ENCODE measurements at regions not wholly inside any gene's neighbourhood (a gene's known extent, or its start where the extent isn't known, plus 50 kb on each side); places are given as distances from the start of the nearest gene placed in this dataset.

DNA sequence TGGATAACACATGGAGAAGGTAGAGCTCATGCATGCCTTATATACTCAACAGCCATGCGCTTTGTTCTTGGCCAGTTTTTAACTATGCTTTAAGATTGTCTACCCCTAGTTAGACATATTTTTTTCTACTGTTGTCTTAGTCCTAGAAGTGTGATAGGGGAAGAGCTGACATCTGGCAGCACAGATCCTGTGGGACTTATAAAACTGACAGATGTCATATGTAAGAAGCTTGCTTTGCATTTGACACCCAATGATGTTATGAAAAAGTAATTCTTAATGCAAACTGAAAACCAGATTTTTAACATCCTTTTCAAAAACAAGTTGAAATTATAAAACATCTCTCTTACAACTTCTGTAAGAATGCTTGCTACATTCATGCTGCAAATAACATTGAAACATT, 715.9 kb upstream of the LRRN3 start:
- DNase-seq (ENCODE audit: low read depth): no peak
- TF ChIP-seq, protein P1, sequence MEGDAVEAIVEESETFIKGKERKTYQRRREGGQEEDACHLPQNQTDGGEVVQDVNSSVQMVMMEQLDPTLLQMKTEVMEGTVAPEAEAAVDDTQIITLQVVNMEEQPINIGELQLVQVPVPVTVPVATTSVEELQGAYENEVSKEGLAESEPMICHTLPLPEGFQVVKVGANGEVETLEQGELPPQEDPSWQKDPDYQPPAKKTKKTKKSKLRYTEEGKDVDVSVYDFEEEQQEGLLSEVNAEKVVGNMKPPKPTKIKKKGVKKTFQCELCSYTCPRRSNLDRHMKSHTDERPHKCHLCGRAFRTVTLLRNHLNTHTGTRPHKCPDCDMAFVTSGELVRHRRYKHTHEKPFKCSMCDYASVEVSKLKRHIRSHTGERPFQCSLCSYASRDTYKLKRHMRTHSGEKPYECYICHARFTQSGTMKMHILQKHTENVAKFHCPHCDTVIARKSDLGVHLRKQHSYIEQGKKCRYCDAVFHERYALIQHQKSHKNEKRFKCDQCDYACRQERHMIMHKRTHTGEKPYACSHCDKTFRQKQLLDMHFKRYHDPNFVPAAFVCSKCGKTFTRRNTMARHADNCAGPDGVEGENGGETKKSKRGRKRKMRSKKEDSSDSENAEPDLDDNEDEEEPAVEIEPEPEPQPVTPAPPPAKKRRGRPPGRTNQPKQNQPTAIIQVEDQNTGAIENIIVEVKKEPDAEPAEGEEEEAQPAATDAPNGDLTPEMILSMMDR (IDR thresholded peaks at IDR 0.05; ENCODE audit: control insufficient read depth, extremely low read depth, insufficient read depth): no peak
- no peak overlapping the region for H3K4me3 ChIP-seq (ENCODE audit: low read depth, low read length)

DNA sequence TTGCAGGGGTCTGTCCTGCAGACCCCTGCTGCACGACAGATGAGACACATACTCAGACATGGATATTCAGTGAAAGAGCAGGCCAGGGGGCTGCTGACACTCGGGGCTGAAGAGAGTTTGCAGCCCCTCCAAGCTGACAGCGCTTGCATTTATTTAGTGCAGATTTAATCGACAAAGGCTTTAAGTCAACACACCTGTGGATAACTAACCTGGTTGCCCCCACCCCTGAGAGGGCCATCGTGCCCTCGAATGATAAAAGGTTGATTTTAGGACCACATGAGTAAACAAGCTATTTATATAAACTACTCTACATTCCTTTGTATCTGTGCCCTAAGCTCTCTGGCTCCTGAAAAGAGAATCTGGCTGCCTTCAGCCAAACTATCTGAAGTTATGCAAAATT, 708.2 kb upstream of the LRRN3 start:
- TF ChIP-seq, protein P1 (IDR thresholded peaks at IDR 0.05; ENCODE audit: control insufficient read depth, extremely low read depth, insufficient read depth): no peak
- H3K4me3 ChIP-seq (ENCODE audit: low read depth, low read length): no peak overlapping the region
- DNase-seq (ENCODE audit: low read depth): no peak

DNA sequence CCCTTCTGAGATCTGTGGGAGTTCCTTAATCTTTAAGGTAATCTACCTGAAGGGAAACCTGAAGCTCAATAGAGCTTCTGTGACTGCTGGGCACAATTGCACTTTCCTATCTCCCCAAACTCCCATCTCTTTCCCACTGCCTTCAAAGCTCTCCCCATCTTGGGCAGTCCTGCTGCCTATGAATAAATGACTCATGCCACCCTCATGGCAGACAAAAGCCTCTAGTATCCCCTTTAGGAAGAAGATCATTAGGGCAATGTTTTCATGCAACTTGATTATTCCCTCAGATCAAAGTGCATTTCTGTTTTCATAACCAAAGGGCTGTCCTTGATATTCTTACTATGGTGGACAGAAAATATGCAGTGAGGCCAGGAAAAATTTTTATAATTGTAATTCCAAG, 704.9 kb upstream of the LRRN3 start:
- TF ChIP-seq, protein P1 (IDR thresholded peaks at IDR 0.05; ENCODE audit: control insufficient read depth, extremely low read depth, insufficient read depth): no peak
- DNase-seq (ENCODE audit: low read depth): no peak
- no peak overlapping the region for H3K4me3 ChIP-seq (ENCODE audit: low read depth, low read length)

DNA sequence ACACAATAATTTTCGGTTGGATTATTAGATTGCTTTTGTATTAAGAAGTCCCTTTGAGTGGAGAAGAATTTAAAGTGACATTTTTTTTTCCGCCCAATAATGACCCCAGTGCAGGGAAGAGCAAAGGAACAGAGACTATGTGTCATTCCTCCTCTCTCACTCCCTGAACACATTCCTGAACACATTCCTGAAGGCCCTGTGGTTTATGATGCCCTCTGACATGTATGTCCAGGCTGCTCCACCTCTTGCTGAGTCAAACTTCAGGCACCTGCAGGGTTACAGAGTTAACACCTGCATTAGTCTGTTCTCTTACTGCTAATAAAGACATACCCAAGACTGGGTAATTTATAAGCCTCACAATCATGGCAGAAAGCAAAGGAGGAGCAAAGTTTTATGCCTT, 704.0 kb upstream of the LRRN3 start:
- no peak for DNase-seq (ENCODE audit: low read depth)
- no peak overlapping the region for H3K4me3 ChIP-seq (ENCODE audit: low read depth, low read length)
- TF ChIP-seq, protein P1 (IDR thresholded peaks at IDR 0.05; ENCODE audit: control insufficient read depth, extremely low read depth, insufficient read depth): no peak

DNA sequence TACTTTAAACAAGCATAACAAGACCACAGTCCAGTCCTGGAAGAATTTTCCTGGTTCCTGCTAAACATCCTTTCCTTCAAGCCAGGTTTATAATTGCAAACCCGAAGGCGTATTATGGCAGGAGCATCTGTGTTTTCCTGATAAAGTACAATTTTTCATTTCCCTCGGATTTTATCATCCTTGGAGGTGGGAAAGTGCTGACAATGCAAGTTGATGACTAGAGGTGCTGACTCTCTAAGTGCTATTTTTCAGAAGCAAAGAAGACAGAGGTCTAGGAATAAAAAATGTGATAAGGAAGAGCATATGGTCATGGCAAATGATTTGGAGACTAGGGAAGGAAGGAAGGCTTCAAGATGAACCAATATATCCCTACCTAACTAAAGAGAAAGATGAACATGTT, 703.2 kb upstream of the LRRN3 start:
- no peak overlapping the region for H3K4me3 ChIP-seq (ENCODE audit: low read depth, low read length)
- TF ChIP-seq, protein P1 (IDR thresholded peaks at IDR 0.05; ENCODE audit: control insufficient read depth, extremely low read depth, insufficient read depth): no peak
- DNase-seq (ENCODE audit: low read depth): no peak

DNA sequence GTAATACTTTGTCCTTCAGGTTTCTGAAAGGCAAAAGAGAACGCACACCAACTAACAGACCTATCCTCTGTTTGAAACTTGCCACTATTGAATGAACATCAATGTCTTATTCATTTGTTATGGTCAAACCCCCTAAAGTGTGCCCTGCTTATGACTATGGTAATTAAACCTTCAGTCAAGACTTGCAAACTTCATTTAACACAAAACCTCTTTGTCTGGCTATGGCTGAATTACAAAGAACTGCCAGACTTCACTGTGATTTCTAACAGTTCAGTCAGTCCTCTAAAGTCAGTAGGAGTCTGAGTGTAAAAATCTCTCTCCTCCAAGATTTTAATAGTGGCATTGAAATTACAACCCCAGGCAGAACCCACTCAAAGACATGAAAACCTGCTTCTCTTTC, 702.5 kb upstream of the LRRN3 start:
- TF ChIP-seq, protein P1 (IDR thresholded peaks at IDR 0.05; ENCODE audit: control insufficient read depth, extremely low read depth, insufficient read depth): no peak
- H3K4me3 ChIP-seq (ENCODE audit: low read depth, low read length): no peak overlapping the region
- no peak for DNase-seq (ENCODE audit: low read depth)

DNA sequence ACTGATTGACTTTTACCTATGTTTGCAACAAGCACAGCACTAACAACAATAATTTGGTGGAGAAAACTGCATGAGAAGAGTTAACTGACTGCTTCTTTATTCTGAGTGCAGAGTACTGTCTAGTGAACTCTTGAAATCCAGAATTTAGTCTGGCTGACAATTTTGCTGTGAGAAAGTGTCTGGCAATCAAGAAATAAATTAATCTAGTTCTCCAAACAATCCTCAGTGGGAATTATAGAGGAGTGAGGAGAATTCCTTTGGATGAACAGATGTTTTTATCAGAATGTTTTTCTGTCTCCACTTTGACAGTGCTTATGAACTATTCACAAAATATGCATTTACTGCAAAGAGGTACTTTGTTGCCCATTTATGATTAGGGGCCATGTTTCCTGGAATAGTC, 694.9 kb upstream of the LRRN3 start:
- TF ChIP-seq, protein P1 (IDR thresholded peaks at IDR 0.05; ENCODE audit: control insufficient read depth, extremely low read depth, insufficient read depth): no peak
- DNase-seq (ENCODE audit: low read depth): no peak
- H3K4me3 ChIP-seq (ENCODE audit: low read depth, low read length): no peak overlapping the region
